ENCODE measurements at regions not wholly inside any gene's neighbourhood (a gene's known extent, or its start where the extent isn't known, plus 50 kb on each side); places are given as distances from the start of the nearest gene placed in this dataset.

DNA sequence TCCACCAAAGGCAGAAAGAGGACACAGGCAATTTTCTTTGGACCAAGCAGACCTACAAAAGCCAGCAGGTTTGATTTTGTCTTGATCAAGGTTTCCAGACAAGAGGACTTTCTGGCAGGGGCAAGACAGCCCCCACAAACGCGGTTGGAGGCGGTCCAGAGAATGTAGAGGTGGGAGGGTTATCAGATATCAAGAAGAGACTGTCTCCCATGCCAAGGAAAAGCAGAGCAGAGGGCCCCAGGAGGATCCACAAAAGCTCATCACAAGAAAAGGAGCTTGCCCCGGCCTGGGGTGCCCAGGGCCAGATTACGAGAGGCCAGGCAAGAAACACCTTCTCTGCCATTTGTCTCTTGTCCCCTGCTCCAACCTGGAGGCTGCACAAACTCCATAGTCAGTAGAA, 538.9 kb downstream of the BNC2 start:
- no peak for DNase-seq
- in situ Hi-C loops (cut with HindIII; ENCODE audit: low pct_ligation_motif_present, low sequenced_read_pairs) = no loop called here
- Histone ChIP-seq H3K27me3 (replicated peaks) (no peaks in the 10 kb centered on the region), H3K27ac (no peak overlapping the region), H3K36me3 (replicated peaks) (no peaks in the 10 kb centered on the region), H3K4me3 (ENCODE audit: low read depth, low read length) (no peak overlapping the region)
- TF ChIP-seq, protein P1, sequence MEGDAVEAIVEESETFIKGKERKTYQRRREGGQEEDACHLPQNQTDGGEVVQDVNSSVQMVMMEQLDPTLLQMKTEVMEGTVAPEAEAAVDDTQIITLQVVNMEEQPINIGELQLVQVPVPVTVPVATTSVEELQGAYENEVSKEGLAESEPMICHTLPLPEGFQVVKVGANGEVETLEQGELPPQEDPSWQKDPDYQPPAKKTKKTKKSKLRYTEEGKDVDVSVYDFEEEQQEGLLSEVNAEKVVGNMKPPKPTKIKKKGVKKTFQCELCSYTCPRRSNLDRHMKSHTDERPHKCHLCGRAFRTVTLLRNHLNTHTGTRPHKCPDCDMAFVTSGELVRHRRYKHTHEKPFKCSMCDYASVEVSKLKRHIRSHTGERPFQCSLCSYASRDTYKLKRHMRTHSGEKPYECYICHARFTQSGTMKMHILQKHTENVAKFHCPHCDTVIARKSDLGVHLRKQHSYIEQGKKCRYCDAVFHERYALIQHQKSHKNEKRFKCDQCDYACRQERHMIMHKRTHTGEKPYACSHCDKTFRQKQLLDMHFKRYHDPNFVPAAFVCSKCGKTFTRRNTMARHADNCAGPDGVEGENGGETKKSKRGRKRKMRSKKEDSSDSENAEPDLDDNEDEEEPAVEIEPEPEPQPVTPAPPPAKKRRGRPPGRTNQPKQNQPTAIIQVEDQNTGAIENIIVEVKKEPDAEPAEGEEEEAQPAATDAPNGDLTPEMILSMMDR (IDR thresholded peaks at IDR 0.05; ENCODE audit: low read depth, low read length, missing control alignments) = no peak

DNA sequence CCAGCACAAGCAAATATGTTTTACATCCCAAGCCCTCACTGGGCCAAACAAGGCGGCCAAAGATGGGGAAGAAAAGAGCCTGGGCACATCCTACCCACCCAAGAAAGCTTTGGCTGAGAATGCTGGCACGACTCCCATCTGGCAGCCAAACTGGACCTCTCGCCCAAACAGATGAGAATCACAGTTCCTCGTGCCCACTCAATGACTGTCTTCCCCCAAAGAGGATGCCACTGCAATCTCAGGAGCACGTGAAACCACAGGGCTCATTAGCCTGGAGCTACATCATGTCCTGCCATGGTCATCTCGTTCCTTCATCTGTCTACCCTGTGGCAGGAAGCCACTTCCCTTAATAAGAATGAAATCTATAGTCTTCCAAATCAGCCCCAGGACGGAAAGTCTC, 536.8 kb downstream of the BNC2 start:
- TF ChIP-seq, protein P1 (IDR thresholded peaks at IDR 0.05; ENCODE audit: low read depth, low read length, missing control alignments) = no peak
- H3K36me3 ChIP-seq (replicated peaks) = no peaks in the 10 kb centered on the region
- H3K27me3 ChIP-seq (replicated peaks) = no peaks in the 10 kb centered on the region
- no peak overlapping the region for H3K27ac ChIP-seq
- in situ Hi-C loops (cut with HindIII; ENCODE audit: low pct_ligation_motif_present, low sequenced_read_pairs) = no loop called here
- no peak for DNase-seq
- no peak overlapping the region for H3K4me3 ChIP-seq (ENCODE audit: low read depth, low read length)

- DNase-seq = peak; percentile 97
- in situ Hi-C loops (cut with HindIII; ENCODE audit: low pct_ligation_motif_present, low sequenced_read_pairs) = no loop called here
- no peaks in the 10 kb centered on the region for H3K36me3 ChIP-seq (replicated peaks)
- H3K27me3 ChIP-seq (replicated peaks) = no peaks in the 10 kb centered on the region
- peak overlapping the region; percentile 95 for H3K27ac ChIP-seq
- no peak overlapping the region for H3K4me3 ChIP-seq (ENCODE audit: low read depth, low read length)
- TF ChIP-seq, protein P1 (IDR thresholded peaks at IDR 0.05; ENCODE audit: low read depth, low read length, missing control alignments) = no peak
Measured at GRCh38 chr9:16335788-16336580, 534.5 kb downstream of the BNC2 start.

- H3K27ac ChIP-seq = peak overlapping the region; percentile 95
- no peaks in the 10 kb centered on the region for H3K36me3 ChIP-seq (replicated peaks)
- no peak for DNase-seq
- TF ChIP-seq, protein P1 (IDR thresholded peaks at IDR 0.05; ENCODE audit: low read depth, low read length, missing control alignments) = no peak
- in situ Hi-C loops (cut with HindIII; ENCODE audit: low pct_ligation_motif_present, low sequenced_read_pairs) = no loop called here
- no peak overlapping the region for H3K4me3 ChIP-seq (ENCODE audit: low read depth, low read length)
- H3K27me3 ChIP-seq (replicated peaks) = no peaks in the 10 kb centered on the region
Measured at GRCh38 chr9:16336833-16337232, 533.6 kb downstream of the BNC2 start.

DNA sequence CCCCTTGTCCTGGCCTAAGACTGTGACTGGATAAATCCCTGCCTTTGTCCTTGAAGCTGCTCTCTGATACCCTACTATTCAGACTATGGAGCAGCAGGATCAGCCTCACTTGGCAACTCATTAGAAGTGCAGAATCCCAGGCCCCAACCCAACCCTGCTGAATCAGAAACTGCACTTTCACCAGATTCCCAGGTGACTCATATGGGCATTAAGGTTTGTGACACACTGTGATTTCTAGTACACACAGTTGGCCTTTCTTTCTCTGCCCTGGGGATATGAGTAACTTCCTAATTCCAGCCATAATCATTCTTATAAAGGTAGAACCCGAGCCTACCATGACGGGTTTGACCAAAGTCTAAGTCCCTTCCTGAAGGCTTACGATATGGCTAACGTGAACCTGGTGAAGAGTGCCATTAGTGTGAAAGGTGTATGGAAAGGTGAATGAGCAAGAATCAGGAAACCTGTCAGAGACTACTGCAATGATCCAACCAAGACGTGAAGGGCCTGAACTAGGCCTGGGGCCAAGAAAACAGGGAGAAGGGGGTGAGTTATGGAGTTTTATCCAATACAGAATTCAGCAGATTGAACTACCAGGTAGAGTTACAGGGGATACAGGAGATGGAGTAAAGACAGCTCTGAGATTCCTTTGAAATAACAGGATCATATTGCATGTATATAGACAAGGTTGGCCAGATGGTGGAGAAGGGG, 533.0 kb downstream of the BNC2 start:
- Histone ChIP-seq H3K27ac (peak overlapping the region; percentile 95), H3K36me3 (replicated peaks) (no peaks in the 10 kb centered on the region), H3K4me3 (ENCODE audit: low read depth, low read length) (no peak overlapping the region), H3K27me3 (replicated peaks) (no peaks in the 10 kb centered on the region)
- TF ChIP-seq, protein P1 (IDR thresholded peaks at IDR 0.05; ENCODE audit: low read depth, low read length, missing control alignments) = no peak
- in situ Hi-C loops (cut with HindIII; ENCODE audit: low pct_ligation_motif_present, low sequenced_read_pairs) = no loop called here
- DNase-seq = peak; percentile 90
